ENCODE measurements at regions not wholly inside any gene's neighbourhood (a gene's known extent, or its start where the extent isn't known, plus 50 kb on each side); places are given as distances from the start of the nearest gene placed in this dataset.

DNA sequence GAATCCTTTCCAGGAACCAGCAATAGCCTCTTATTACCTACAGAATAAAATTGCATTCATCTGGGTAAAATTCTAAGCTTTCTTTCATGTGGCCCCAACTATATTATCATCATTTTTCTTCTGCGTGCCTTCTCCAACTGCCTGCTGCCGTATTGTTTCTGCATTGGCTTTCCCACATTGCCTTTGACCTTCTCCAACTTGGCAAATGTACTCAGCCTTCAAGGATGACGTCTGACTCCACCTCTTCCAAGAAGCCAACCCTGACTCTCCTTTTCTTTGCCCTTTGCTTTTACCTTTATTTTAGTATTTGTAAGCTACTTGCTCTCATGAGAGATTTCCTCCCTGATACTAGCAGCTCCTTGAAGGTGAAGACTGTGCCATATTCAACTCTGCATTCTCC is 200.4 kb upstream of the FAM9B start:
- DNase-seq (ENCODE audit: low read depth, low spot score) (no peak), ATAC-seq (no peak), FAIRE-seq (no peak)
- H4K20me1 ChIP-seq (ENCODE audit: control insufficient read depth, insufficient read depth), result no peaks in the 10 kb centered on the region
- ChIA-PET SMC1A (ENCODE audit: uncharacterized antibody, unreplicated experiment) (no interaction called here), CTCF (no interaction called here), RAD21 (ENCODE audit: unreplicated experiment) (no interaction called here), POLR2A (no interaction called here)
- no peak overlapping the region for H2AFZ ChIP-seq (ENCODE audit: control insufficient read depth, low read depth, low read length)
- no peaks in the 10 kb centered on the region for H3K79me2 ChIP-seq (ENCODE audit: control insufficient read depth, insufficient read depth, low read length)
- in situ Hi-C loops (cut with MboI), result no loop called here
- H3K4me2 ChIP-seq (ENCODE audit: control insufficient read depth, insufficient read depth), result no peak overlapping the region
- TF ChIP-seq ZNF274 (IDR thresholded peaks at IDR 0.05; ENCODE audit: insufficient read depth, insufficient read length) (no peak), ZNF622 (IDR thresholded peaks at IDR 0.05) (no peak), NR2C2 (IDR thresholded peaks at IDR 0.05; ENCODE audit: borderline replicate concordance, control insufficient read depth, insufficient read length, low read depth) (no peak), DPF2 (IDR thresholded peaks at IDR 0.05) (no peak), MTA3 (IDR thresholded peaks at IDR 0.05; ENCODE audit: borderline replicate concordance, low read length) (no peak), TCF12 (IDR thresholded peaks at IDR 0.05; ENCODE audit: low read depth, low read length) (no peak), ATF7 (IDR thresholded peaks at IDR 0.05; ENCODE audit: low read depth) (no peak), STAT1 (conservative IDR thresholded peaks at IDR 0.05) (no peak), SUPT20H (IDR thresholded peaks at IDR 0.05; ENCODE audit: borderline replicate concordance, control insufficient read depth, low read depth, low read length) (no peak), EED (IDR thresholded peaks at IDR 0.05; ENCODE audit: low read depth) (no peak)
- H3K9me3 ChIP-seq (replicated peaks; ENCODE audit: control insufficient read depth, insufficient read depth, low read length), result no peaks in the 10 kb centered on the region
- BruUV-seq (replicated peaks), result no TSS peak
- WGBS (ENCODE audit: insufficient coverage, insufficient replicate concordance, low lambda C conversion rate, missing lambda C conversion rate), result 61% methylated on average over 3 of the region's 3 CpGs
- intact Hi-C loops (cut with micrococcal nuclease; ENCODE audit: unreplicated experiment), result no loop called here
- no peaks in the 10 kb centered on the region; a peak in 1 of 4 replicates for H3K27me3 ChIP-seq (replicated peaks in 1 of 2; ENCODE audit: control insufficient read depth in 2 of 2, insufficient read depth in 2 of 2, low read length in 1 of 2)
- no peak overlapping the region for H3K4me3 ChIP-seq
- no peak overlapping the region for H3K9ac ChIP-seq (ENCODE audit: control insufficient read depth, insufficient read depth, low read length)
- no peaks in the 10 kb centered on the region for H3K4me1 ChIP-seq (ENCODE audit: control insufficient read depth, insufficient read depth, low read length)
- no peaks in the 10 kb centered on the region for H3K36me3 ChIP-seq (ENCODE audit: control insufficient read depth in 2 of 2, insufficient read depth in 2 of 2, low read length in 1 of 2)
- no peak overlapping the region for H3K27ac ChIP-seq (ENCODE audit: control insufficient read depth, insufficient read depth)

GRCh38 chrX:9235722-9236121 is 201.8 kb upstream of the FAM9B start:
- Histone ChIP-seq H3K9ac (ENCODE audit: control insufficient read depth, insufficient read depth, low read length) (no peak overlapping the region), H3K4me3 (no peak overlapping the region), H3K27ac (ENCODE audit: control insufficient read depth, insufficient read depth) (no peak overlapping the region), H3K79me2 (ENCODE audit: control insufficient read depth, insufficient read depth, low read length) (no peaks in the 10 kb centered on the region), H3K4me2 (ENCODE audit: control insufficient read depth, insufficient read depth) (no peak overlapping the region), H3K9me3 (replicated peaks; ENCODE audit: control insufficient read depth, insufficient read depth, low read length) (no peaks in the 10 kb centered on the region), H3K4me1 (ENCODE audit: control insufficient read depth, insufficient read depth, low read length) (no peaks in the 10 kb centered on the region), H3K36me3 (ENCODE audit: control insufficient read depth in 2 of 2, insufficient read depth in 2 of 2, low read length in 1 of 2) (no peaks in the 10 kb centered on the region), H3K27me3 (replicated peaks in 1 of 2; ENCODE audit: control insufficient read depth in 2 of 2, insufficient read depth in 2 of 2, low read length in 1 of 2) (no peaks in the 10 kb centered on the region), H2AFZ (ENCODE audit: control insufficient read depth, low read depth, low read length) (no peak overlapping the region), H4K20me1 (ENCODE audit: control insufficient read depth, insufficient read depth) (no peaks in the 10 kb centered on the region)
- DNase-seq (ENCODE audit: low read depth, low spot score) (no peak), ATAC-seq (no peak), FAIRE-seq (no peak)
- RAD21 ChIA-PET (ENCODE audit: unreplicated experiment), result no interaction called here
- POLR2A ChIA-PET, result no interaction called here
- no TSS peak for BruUV-seq (replicated peaks)
- intact Hi-C loops (cut with micrococcal nuclease; ENCODE audit: unreplicated experiment), result no loop called here
- CTCF ChIA-PET, result no interaction called here
- SMC1A ChIA-PET (ENCODE audit: uncharacterized antibody, unreplicated experiment), result no interaction called here
- 14% methylated on average over 3 of the region's 3 CpGs for WGBS (ENCODE audit: insufficient coverage, insufficient replicate concordance, low lambda C conversion rate, missing lambda C conversion rate)
- in situ Hi-C loops (cut with MboI), result no loop called here
- TF ChIP-seq ESRRA (IDR thresholded peaks at IDR 0.05; ENCODE audit: low read length) (no peak), REST (IDR thresholded peaks at IDR 0.05; ENCODE audit: low read depth, low read length) (no peak), MYC (IDR thresholded peaks at IDR 0.05; ENCODE audit: insufficient read depth, insufficient read length, insufficient replicate concordance, low read length, severe bottlenecking) (no peak), NR2C2 (IDR thresholded peaks at IDR 0.05; ENCODE audit: borderline replicate concordance, control insufficient read depth, insufficient read length, low read depth) (no peak), RUNX3 (IDR thresholded peaks at IDR 0.05; ENCODE audit: low read length) (no peak), SIX5 (IDR thresholded peaks at IDR 0.05; ENCODE audit: low read depth, low read length, severe bottlenecking) (no peak), ZNF217 (IDR thresholded peaks at IDR 0.05) (no peak), PKNOX1 (IDR thresholded peaks at IDR 0.05) (no peak)

Measured in GM12878 (cell line).